HL-60 (cell line): ENCODE measurements at regions not wholly inside any gene's neighbourhood (a gene's known extent, or its start where the extent isn't known, plus 50 kb on each side); places are given as distances from the start of the nearest gene placed in this dataset.

Experiments used
- DNase-seq, 2 experiments: peaks; one replicate each; pipeline ENCODE4 v3.0.0-alpha.2; 2010 to 2020; ENCODE audit warnings: low read depth in 1 of 2, low spot score in 1 of 2
- H3K27ac ChIP-seq: fragments of 250-450 bp; sonication (Bioruptor Pico); replicated peaks from 2 replicates; pipeline ENCODE4 v1.5.1; 2020; ENCODE audit warnings: mild to moderate bottlenecking, moderate library complexity
- H3K27me3 ChIP-seq: fragments of 250-450 bp; sonication (Bioruptor Pico); 2 replicates; pipeline ENCODE4 v1.5.1; 2021; ENCODE audit warnings: mild to moderate bottlenecking, moderate library complexity; ENCODE audit not compliant: insufficient read depth, poor library complexity, severe bottlenecking
- H3K4me3 ChIP-seq: replicated peaks from 2 replicates; pipeline ENCODE4 v1.5.1; 2011; ENCODE audit warnings: mild to moderate bottlenecking, control low read depth, low read length; ENCODE audit not compliant: insufficient read depth
- CTCF ChIP-seq: IDR thresholded peaks from one replicate; pipeline ENCODE4 v1.5.1; 2011; ENCODE audit warnings: low read length, control low read depth, inconsistent platforms; ENCODE audit not compliant: insufficient read depth
- GABPA ChIP-seq: IDR thresholded peaks from 2 replicates; pipeline ENCODE4 v1.6.1; 2012; ENCODE audit warnings: low read depth
- POLR2AphosphoS5 ChIP-seq: IDR thresholded peaks from 2 replicates; pipeline ENCODE4 v1.6.1; 2012; ENCODE audit warnings: low read depth
- SPI1 ChIP-seq: IDR thresholded peaks from 2 replicates; pipeline ENCODE4 v1.6.1; 2012; ENCODE audit warnings: low read depth, mild to moderate bottlenecking, borderline replicate concordance
- TF ChIP-seq, protein P1 (sequence below): IDR thresholded peaks from 2 replicates; pipeline ENCODE4 v1.6.1; 2012; ENCODE audit warnings: low read depth; ENCODE audit not compliant: insufficient replicate concordance

- DNase-seq = no peak
- no peak for TF ChIP-seq POLR2AphosphoS5
- no peak for TF ChIP-seq CTCF
- no peak for TF ChIP-seq GABPA
- no peak overlapping the region for H3K27ac ChIP-seq
- no peak overlapping the region for H3K4me3 ChIP-seq
- H3K27me3 ChIP-seq = no peaks in the 10 kb centered on the region
These were observed 358.9 kb downstream of the ZEB2 start for GRCh38 chr2:144161061-144161460.

DNA sequence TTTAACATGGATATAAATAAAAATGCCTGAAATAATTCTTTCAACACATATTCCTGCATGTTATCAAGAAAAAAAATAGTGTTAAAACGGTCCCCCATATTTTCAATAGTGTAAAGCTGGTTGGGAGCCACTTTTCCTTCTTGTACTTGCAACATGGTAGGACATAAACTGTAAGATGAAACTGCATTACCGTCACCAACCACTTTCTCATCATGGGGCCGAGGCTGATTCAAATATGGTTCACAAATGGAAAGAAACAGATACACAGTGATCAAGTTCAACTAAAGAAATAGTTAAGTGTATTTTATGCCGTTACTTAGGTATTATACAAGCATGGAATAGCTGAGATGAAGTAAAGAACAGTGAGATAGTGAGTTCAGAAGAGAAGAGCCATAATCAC lies 360.7 kb downstream of the ZEB2 start:
- Histone ChIP-seq H3K4me3 (no peak overlapping the region), H3K27ac (no peak overlapping the region), H3K27me3 (no peaks in the 10 kb centered on the region)
- no peak for DNase-seq
- no peak for TF ChIP-seq SPI1
- TF ChIP-seq GABPA = no peak
- TF ChIP-seq, protein P1, sequence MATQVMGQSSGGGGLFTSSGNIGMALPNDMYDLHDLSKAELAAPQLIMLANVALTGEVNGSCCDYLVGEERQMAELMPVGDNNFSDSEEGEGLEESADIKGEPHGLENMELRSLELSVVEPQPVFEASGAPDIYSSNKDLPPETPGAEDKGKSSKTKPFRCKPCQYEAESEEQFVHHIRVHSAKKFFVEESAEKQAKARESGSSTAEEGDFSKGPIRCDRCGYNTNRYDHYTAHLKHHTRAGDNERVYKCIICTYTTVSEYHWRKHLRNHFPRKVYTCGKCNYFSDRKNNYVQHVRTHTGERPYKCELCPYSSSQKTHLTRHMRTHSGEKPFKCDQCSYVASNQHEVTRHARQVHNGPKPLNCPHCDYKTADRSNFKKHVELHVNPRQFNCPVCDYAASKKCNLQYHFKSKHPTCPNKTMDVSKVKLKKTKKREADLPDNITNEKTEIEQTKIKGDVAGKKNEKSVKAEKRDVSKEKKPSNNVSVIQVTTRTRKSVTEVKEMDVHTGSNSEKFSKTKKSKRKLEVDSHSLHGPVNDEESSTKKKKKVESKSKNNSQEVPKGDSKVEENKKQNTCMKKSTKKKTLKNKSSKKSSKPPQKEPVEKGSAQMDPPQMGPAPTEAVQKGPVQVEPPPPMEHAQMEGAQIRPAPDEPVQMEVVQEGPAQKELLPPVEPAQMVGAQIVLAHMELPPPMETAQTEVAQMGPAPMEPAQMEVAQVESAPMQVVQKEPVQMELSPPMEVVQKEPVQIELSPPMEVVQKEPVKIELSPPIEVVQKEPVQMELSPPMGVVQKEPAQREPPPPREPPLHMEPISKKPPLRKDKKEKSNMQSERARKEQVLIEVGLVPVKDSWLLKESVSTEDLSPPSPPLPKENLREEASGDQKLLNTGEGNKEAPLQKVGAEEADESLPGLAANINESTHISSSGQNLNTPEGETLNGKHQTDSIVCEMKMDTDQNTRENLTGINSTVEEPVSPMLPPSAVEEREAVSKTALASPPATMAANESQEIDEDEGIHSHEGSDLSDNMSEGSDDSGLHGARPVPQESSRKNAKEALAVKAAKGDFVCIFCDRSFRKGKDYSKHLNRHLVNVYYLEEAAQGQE = no peak
- no peak for TF ChIP-seq CTCF
- no peak for TF ChIP-seq POLR2AphosphoS5

DNA sequence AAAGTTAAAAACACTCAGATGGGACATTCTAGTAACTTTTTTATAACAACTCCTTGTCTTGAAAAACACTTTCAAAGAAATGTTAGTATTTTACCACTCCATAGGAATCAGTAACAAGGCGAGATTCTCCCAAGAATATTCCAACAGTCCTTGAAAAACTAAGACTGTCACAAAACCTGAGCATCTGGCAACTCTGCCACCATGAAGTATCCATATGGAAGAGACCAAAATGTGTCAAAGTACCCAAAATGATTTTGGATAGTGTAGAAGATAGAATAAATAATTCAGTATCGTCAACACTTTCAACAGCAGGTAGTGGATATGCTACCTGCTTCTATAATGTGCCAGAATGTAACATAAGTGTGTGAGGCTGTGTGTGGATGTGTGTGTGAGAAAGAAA lies 361.8 kb downstream of the ZEB2 start:
- no peak for DNase-seq

More for the DNA sequence above, 361.8 kb downstream of the ZEB2 start:
- Histone ChIP-seq H3K4me3 (no peak overlapping the region), H3K27me3 (no peaks in the 10 kb centered on the region), H3K27ac (no peak overlapping the region)
- no peak for TF ChIP-seq GABPA
- no peak for TF ChIP-seq CTCF
- TF ChIP-seq POLR2AphosphoS5 = no peak
- TF ChIP-seq, protein P1 = no peak
- TF ChIP-seq SPI1 = no peak
